ENCODE measurements at regions not wholly inside any gene's neighbourhood (a gene's known extent, or its start where the extent isn't known, plus 50 kb on each side); places are given as distances from the start of the nearest gene placed in this dataset.

DNA sequence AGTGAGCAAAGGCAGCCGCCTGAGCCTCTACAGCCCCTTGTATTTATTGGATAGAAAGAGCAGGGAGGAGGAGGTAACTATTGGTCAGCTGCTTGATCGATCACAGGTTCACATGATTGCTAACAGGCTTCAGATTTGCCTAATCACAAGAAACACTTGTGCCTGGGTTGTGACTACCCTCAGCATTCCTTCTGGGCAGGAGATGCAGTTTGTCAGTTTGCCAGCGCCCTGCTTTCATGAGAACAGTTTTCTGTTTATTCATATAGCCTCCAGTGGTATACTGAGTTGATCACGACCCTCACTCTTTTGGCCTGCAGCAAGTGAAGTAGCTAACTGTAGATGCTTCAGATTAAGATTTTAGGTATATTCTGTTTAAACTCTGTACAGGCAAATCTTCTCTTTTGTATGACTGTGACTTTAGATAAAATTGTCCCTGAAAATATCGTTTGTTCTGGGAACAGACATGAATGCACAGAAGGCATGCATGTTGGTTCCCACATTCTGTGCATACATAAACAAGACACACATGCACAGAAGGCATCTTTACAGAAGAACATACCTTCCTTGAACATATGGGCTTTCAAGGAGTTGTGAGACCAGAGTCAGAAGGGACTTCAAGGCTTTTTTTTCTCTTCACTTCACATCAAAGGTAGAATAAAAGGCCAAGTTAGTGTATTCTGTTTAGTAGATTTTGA is 422.4 kb upstream of the STEAP1 start:
- TF ChIP-seq, protein P1, sequence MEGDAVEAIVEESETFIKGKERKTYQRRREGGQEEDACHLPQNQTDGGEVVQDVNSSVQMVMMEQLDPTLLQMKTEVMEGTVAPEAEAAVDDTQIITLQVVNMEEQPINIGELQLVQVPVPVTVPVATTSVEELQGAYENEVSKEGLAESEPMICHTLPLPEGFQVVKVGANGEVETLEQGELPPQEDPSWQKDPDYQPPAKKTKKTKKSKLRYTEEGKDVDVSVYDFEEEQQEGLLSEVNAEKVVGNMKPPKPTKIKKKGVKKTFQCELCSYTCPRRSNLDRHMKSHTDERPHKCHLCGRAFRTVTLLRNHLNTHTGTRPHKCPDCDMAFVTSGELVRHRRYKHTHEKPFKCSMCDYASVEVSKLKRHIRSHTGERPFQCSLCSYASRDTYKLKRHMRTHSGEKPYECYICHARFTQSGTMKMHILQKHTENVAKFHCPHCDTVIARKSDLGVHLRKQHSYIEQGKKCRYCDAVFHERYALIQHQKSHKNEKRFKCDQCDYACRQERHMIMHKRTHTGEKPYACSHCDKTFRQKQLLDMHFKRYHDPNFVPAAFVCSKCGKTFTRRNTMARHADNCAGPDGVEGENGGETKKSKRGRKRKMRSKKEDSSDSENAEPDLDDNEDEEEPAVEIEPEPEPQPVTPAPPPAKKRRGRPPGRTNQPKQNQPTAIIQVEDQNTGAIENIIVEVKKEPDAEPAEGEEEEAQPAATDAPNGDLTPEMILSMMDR (IDR thresholded peaks at IDR 0.05; ENCODE audit: insufficient read depth, low read length) = no peak
- TF ChIP-seq POLR2AphosphoS5 (IDR thresholded peaks at IDR 0.05; ENCODE audit: low read depth) = no peak
